Loucy (cell line): ENCODE measurements at regions not wholly inside any gene's neighbourhood (a gene's known extent, or its start where the extent isn't known, plus 50 kb on each side); places are given as distances from the start of the nearest gene placed in this dataset.

Source experiments
- H2AFZ ChIP-seq: fragments of 200-600 bp; sonication (generic); 2 replicates; pipeline ENCODE4 v1.6.0; 2016; ENCODE audit warnings: antibody characterized with exemption, mild to moderate bottlenecking, low read length, moderate library complexity
- H3F3A ChIP-seq: fragments of 200-600 bp; 2 replicates; pipeline ENCODE4 v1.6.0; 2016; ENCODE audit warnings: antibody characterized with exemption, low read depth, mild to moderate bottlenecking
- H3K27me3 ChIP-seq: fragments of 200-600 bp; sonication (generic); 2 replicates; pipeline ENCODE4 v1.6.1; 2014; ENCODE audit warnings: low read length, mild to moderate bottlenecking; ENCODE audit not compliant: insufficient read depth, poor library complexity, severe bottlenecking
- H3K36me3 ChIP-seq: fragments of 200-600 bp; sonication (generic); 2 replicates; pipeline ENCODE4 v1.6.1; 2016; ENCODE audit warnings: low read length; ENCODE audit not compliant: insufficient read depth
- H3K4me1 ChIP-seq: fragments of 200-600 bp; sonication (generic); 2 replicates; pipeline ENCODE4 v1.5.1; 2014; ENCODE audit warnings: low read length, mild to moderate bottlenecking; ENCODE audit not compliant: insufficient read depth, poor library complexity, severe bottlenecking
- H3K4me2 ChIP-seq: fragments of 200-600 bp; sonication (generic); 2 replicates; pipeline ENCODE4 v1.6.0; 2014; ENCODE audit warnings: antibody characterized with exemption, low read length, low read depth, mild to moderate bottlenecking; ENCODE audit not compliant: poor library complexity, severe bottlenecking
- H3K4me3 ChIP-seq: fragments of 200-600 bp; sonication (generic); 2 replicates; pipeline ENCODE4 v1.5.1; 2014; ENCODE audit warnings: low read length, mild to moderate bottlenecking, mixed read lengths; ENCODE audit not compliant: poor library complexity, severe bottlenecking
- H3K79me2 ChIP-seq: fragments of 200-600 bp; sonication (generic); 2 replicates; pipeline ENCODE4 v1.6.1; 2014; ENCODE audit warnings: low read length; ENCODE audit not compliant: insufficient read depth
- H3K9ac ChIP-seq: fragments of 200-600 bp; sonication (generic); 2 replicates; pipeline ENCODE4 v1.6.0; 2014; ENCODE audit warnings: mild to moderate bottlenecking, low read depth, low read length, moderate library complexity; ENCODE audit not compliant: poor library complexity, severe bottlenecking
- H3K9me2 ChIP-seq: fragments of 200-600 bp; sonication (generic); replicated peaks from 2 replicates; pipeline ENCODE4 v1.6.1; 2016; ENCODE audit warnings: low read depth, low read length, mixed read lengths
- H3K9me3 ChIP-seq: fragments of 200-600 bp; sonication (generic); 2 replicates; pipeline ENCODE4 v1.6.1; 2014; ENCODE audit warnings: mild to moderate bottlenecking, antibody characterized with exemption, low read length, low read depth; ENCODE audit not compliant: insufficient read depth
- H4K20me1 ChIP-seq: fragments of 200-600 bp; sonication (generic); 2 replicates; pipeline ENCODE4 v1.6.0; 2014; ENCODE audit warnings: antibody characterized with exemption, low read length, mild to moderate bottlenecking; ENCODE audit not compliant: insufficient read depth, poor library complexity, severe bottlenecking
- CTCF ChIP-seq: fragments of 200-600 bp; sonication (generic); conservative IDR thresholded peaks from 2 replicates; pipeline ENCODE4 v1.5.1; 2014; ENCODE audit warnings: mild to moderate bottlenecking, antibody characterized with exemption, low read length
- EZH2phosphoT487 ChIP-seq: fragments of 200-600 bp; IDR thresholded peaks from 2 replicates; pipeline ENCODE4 v1.6.1; 2018; ENCODE audit warnings: antibody characterized with exemption, mild to moderate bottlenecking, moderate library complexity, borderline replicate concordance

GRCh38 chr1:82903626-82904025 lies 1095.3 kb downstream of the TTLL7 start:
- Histone ChIP-seq H3K9me2 (no peaks in the 10 kb centered on the region), H4K20me1 (no peaks in the 10 kb centered on the region), H3K9me3 (no peaks in the 10 kb centered on the region), H3K27me3 (no peaks in the 10 kb centered on the region), H3K79me2 (no peaks in the 10 kb centered on the region), H3K4me1 (no peaks in the 10 kb centered on the region), H3K4me2 (no peak overlapping the region), H3K36me3 (no peaks in the 10 kb centered on the region), H3K4me3 (no peak overlapping the region), H2AFZ (no peak overlapping the region), H3K9ac (no peak overlapping the region), H3F3A (no peaks in the 10 kb centered on the region)
- TF ChIP-seq EZH2phosphoT487 = no peak
- no peak for TF ChIP-seq CTCF

- no peaks in the 10 kb centered on the region for H3K4me1 ChIP-seq
- H3K9me2 ChIP-seq = no peaks in the 10 kb centered on the region
- no peaks in the 10 kb centered on the region for H4K20me1 ChIP-seq
- no peaks in the 10 kb centered on the region for H3K9me3 ChIP-seq
- H2AFZ ChIP-seq = no peak overlapping the region
- no peak overlapping the region for H3K4me3 ChIP-seq
- no peak overlapping the region for H3K4me2 ChIP-seq
- H3F3A ChIP-seq = no peaks in the 10 kb centered on the region
- H3K36me3 ChIP-seq = no peaks in the 10 kb centered on the region
- H3K79me2 ChIP-seq = no peaks in the 10 kb centered on the region
- TF ChIP-seq CTCF = no peak
- TF ChIP-seq EZH2phosphoT487 = no peak
- H3K27me3 ChIP-seq = no peaks in the 10 kb centered on the region
- no peak overlapping the region for H3K9ac ChIP-seq
Observed at GRCh38 chr1:82901561-82901960, 1097.4 kb downstream of the TTLL7 start.

GRCh38 chr1:82901118-82901517 lies 1097.8 kb downstream of the TTLL7 start:
- no peaks in the 10 kb centered on the region for H3K9me2 ChIP-seq
- no peak overlapping the region for H3K4me3 ChIP-seq
- H3K36me3 ChIP-seq = no peaks in the 10 kb centered on the region
- no peaks in the 10 kb centered on the region for H3K4me1 ChIP-seq
- no peaks in the 10 kb centered on the region for H3F3A ChIP-seq
- no peaks in the 10 kb centered on the region for H3K79me2 ChIP-seq
- TF ChIP-seq EZH2phosphoT487 (no peak), CTCF (no peak)
- no peak overlapping the region for H3K9ac ChIP-seq
- no peaks in the 10 kb centered on the region for H3K9me3 ChIP-seq
- H4K20me1 ChIP-seq = no peaks in the 10 kb centered on the region
- H3K4me2 ChIP-seq = no peak overlapping the region
- no peak overlapping the region for H2AFZ ChIP-seq
- H3K27me3 ChIP-seq = no peaks in the 10 kb centered on the region
